Natural killer cell (primary cell): ENCODE measurements at regions not wholly inside any gene's neighbourhood (a gene's known extent, or its start where the extent isn't known, plus 50 kb on each side); places are given as distances from the start of the nearest gene placed in this dataset.

Experiments
- ATAC-seq, 3 donors: fragments of 150-1000 bp in 2 of 3; fragments of 200-7000 bp in 1 of 3; cut with Tn5 transposase; 1 replicate in 1 of 3; 2 replicates in 2 of 3; pipeline ENCODE4 v1.10.0; 2021; ENCODE audit warnings: mild to moderate bottlenecking in 2 of 3, moderate library complexity in 2 of 3
- DNase-seq, 2 donors: peaks; one replicate each; pipeline versions ENCODE4 v3.0.0 to v3.0.0-alpha.2; 2013 to 2021; ENCODE audit warnings: mixed read lengths in 1 of 2
- H3K27ac ChIP-seq: one replicate; pipeline ENCODE4 v1.5.1; 2013; ENCODE audit warnings: mild to moderate bottlenecking, low read length
- H3K27me3 ChIP-seq: one replicate; pipeline ENCODE4 v1.6.1; 2013; ENCODE audit warnings: low read length; ENCODE audit not compliant: control insufficient read depth, insufficient read depth
- H3K36me3 ChIP-seq: one replicate; pipeline ENCODE4 v1.6.1; 2013; ENCODE audit warnings: low read length; ENCODE audit not compliant: control insufficient read depth, insufficient read depth
- H3K4me1 ChIP-seq: one replicate; pipeline ENCODE4 v1.6.1; 2013; ENCODE audit warnings: low read length; ENCODE audit not compliant: control insufficient read depth, insufficient read depth
- H3K4me3 ChIP-seq: one replicate; pipeline ENCODE4 v1.5.1; 2013; ENCODE audit warnings: low read length
- H3K9me3 ChIP-seq: one replicate; pipeline ENCODE4 v1.6.1; 2013; ENCODE audit warnings: low read length; ENCODE audit not compliant: control insufficient read depth, insufficient read depth
- H3K27ac Mint-ChIP-seq, 2 donors: one replicate each; pipeline ENCODE4 v1.8.0; 2022; ENCODE audit warnings: mild to moderate bottlenecking in 2 of 2, mixed read lengths in 2 of 2, moderate library complexity in 1 of 2
- H3K27me3 Mint-ChIP-seq, 2 donors: one replicate each; pipeline ENCODE4 v1.8.0; 2022; ENCODE audit warnings: low read depth in 2 of 2, mixed read lengths in 2 of 2
- H3K36me3 Mint-ChIP-seq: one replicate; pipeline ENCODE4 v1.8.0; 2022; ENCODE audit warnings: mixed read lengths
- H3K4me1 Mint-ChIP-seq, 2 donors: one replicate each; pipeline ENCODE4 v1.8.0; 2022; ENCODE audit warnings: mixed read lengths in 2 of 2
- H3K4me3 Mint-ChIP-seq: one replicate; pipeline ENCODE4 v1.8.0; 2022; ENCODE audit warnings: mild to moderate bottlenecking, moderate library complexity, mixed read lengths
- H3K9me3 Mint-ChIP-seq, 2 donors: one replicate each; pipeline ENCODE4 v1.8.0; 2022; ENCODE audit warnings: mixed read lengths in 2 of 2
- CTCF ChIP-seq: fragments of 200-600 bp; IDR thresholded peaks from one replicate; pipeline ENCODE4 v1.8.0; 2022; ENCODE audit warnings: antibody characterized with exemption
- WGBS: methylation state at CpG from one replicate; pipeline ENCODE4 v1.1.7; 2013; ENCODE audit warnings: missing lambda C conversion rate; ENCODE audit not compliant: insufficient coverage; 5-methylcytosine and 5-hydroxymethylcytosine counted together
- intact Hi-C: fragments of 100-400 bp; cut with micrococcal nuclease; formaldehyde crosslinking; loops from one replicate; pipeline ENCODE4 v1.14.2; 2022

GRCh38 chr20:37624963-37625362 is 68.9 kb upstream of the CTNNBL1 start:
- Histone ChIP-seq H3K36me3 (no peaks in the 10 kb centered on the region), H3K27me3 (no peaks in the 10 kb centered on the region), H3K9me3 (peaks cover 5% of the 10 kb centered on the region), H3K27ac (no peak overlapping the region), H3K4me3 (no peak overlapping the region), H3K4me1 (no peaks in the 10 kb centered on the region)
- TF ChIP-seq CTCF: no peak
- DNase-seq (no peak), ATAC-seq (no peak)
- Mint-ChIP-seq H3K4me1 (no peaks in the 10 kb centered on the region), H3K4me3 (no peak overlapping the region), H3K36me3 (no peaks in the 10 kb centered on the region), H3K27me3 (peaks cover 40 to 55% of the 10 kb centered on the region in 2 donors), H3K9me3 (no peaks in the 10 kb centered on the region), H3K27ac (no peak overlapping the region)
- intact Hi-C loops: no loop called here
- 20% methylated on average over 1 of the region's 1 CpG for WGBS

GRCh38 chr20:37622728-37623127 is 71.1 kb upstream of the CTNNBL1 start:
- Mint-ChIP-seq H3K27ac (no peak overlapping the region), H3K36me3 (no peaks in the 10 kb centered on the region), H3K4me1 (no peaks in the 10 kb centered on the region), H3K27me3 (peaks cover 31 to 36% of the 10 kb centered on the region in 2 donors), H3K9me3 (no peaks in the 10 kb centered on the region), H3K4me3 (no peak overlapping the region)
- DNase-seq (no peak), ATAC-seq (no peak)
- Histone ChIP-seq H3K36me3 (no peaks in the 10 kb centered on the region), H3K4me1 (no peaks in the 10 kb centered on the region), H3K4me3 (no peak overlapping the region), H3K9me3 (peaks cover 5% of the 10 kb centered on the region), H3K27ac (no peak overlapping the region), H3K27me3 (no peaks in the 10 kb centered on the region)
- intact Hi-C loops: no loop called here
- no peak for TF ChIP-seq CTCF
- 32% methylated on average over 5 of the region's 5 CpGs for WGBS

DNA sequence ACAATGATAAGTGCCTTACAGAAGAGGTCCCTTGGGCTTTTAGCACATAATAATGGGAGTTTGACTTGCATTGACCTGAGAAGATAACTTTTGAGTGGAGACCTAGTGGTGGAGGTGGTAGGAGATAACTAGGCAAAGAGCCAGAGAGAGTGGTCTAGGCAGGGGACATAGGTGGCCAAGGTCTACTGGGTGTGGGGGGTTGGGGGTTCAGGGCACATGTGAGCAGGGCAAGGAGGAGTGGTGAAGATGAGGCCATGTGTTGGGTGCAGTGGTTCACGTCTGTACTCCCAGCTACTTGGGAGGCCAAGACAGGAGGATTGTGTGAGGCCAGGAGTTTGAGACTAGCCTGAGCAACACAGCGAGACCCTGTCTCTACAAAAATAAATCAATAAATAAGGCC is 74.3 kb upstream of the CTNNBL1 start:
- intact Hi-C loops: no loop called here
- H3K27ac Mint-ChIP-seq: no peak overlapping the region
- TF ChIP-seq CTCF: no peak
- no peak overlapping the region for H3K4me3 Mint-ChIP-seq
- H3K4me1 Mint-ChIP-seq: no peaks in the 10 kb centered on the region
- H3K27me3 ChIP-seq: no peaks in the 10 kb centered on the region
- DNase-seq (no peak), ATAC-seq (no peak)
- no peaks in the 10 kb centered on the region for H3K36me3 ChIP-seq
- H3K4me1 ChIP-seq: no peaks in the 10 kb centered on the region
- H3K27ac ChIP-seq: no peak overlapping the region
- peaks cover 3% of the 10 kb centered on the region for H3K9me3 ChIP-seq
- no peak overlapping the region for H3K4me3 ChIP-seq
- 53% methylated on average over 1 of the region's 2 CpGs for WGBS
- peaks cover 29 to 36% of the 10 kb centered on the region in 2 donors for H3K27me3 Mint-ChIP-seq
- H3K36me3 Mint-ChIP-seq: no peaks in the 10 kb centered on the region
- H3K9me3 Mint-ChIP-seq: no peaks in the 10 kb centered on the region

DNA sequence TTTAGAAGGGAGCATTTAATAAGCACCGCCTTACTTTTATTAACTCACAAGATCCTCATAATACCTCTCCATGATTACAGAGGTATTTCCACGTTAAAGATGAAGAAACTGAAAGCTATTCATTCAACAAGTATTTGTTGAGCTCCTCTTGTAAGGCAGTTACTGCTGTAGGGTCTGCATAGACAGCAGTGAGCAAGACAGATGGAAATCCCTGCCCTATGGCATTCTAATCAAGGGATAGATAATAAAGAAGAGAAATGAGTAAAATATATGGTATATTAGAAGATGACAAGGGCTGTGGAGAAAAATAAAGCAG is 77.8 kb upstream of the CTNNBL1 start:
- Mint-ChIP-seq H3K4me1 (no peaks in the 10 kb centered on the region), H3K36me3 (no peaks in the 10 kb centered on the region), H3K9me3 (no peaks in the 10 kb centered on the region), H3K4me3 (no peak overlapping the region), H3K27me3 (peaks cover 20 to 33% of the 10 kb centered on the region in 2 donors), H3K27ac (no peak overlapping the region)
- Histone ChIP-seq H3K36me3 (no peaks in the 10 kb centered on the region), H3K27me3 (no peaks in the 10 kb centered on the region), H3K4me1 (no peaks in the 10 kb centered on the region), H3K9me3 (peaks cover 3% of the 10 kb centered on the region), H3K27ac (no peak overlapping the region), H3K4me3 (no peak overlapping the region)
- DNase-seq (no peak), ATAC-seq (no peak)
- WGBS: 29% methylated on average over 2 of the region's 2 CpGs
- intact Hi-C loops: no loop called here
- peak; percentile 32 for TF ChIP-seq CTCF
